ENCODE measurements at regions not wholly inside any gene's neighbourhood (a gene's known extent, or its start where the extent isn't known, plus 50 kb on each side); places are given as distances from the start of the nearest gene placed in this dataset.
"Not testable (repeated sequence)": the region's sequence is repeated elsewhere in the genome, so short reads cannot be mapped to it uniquely, and the experiment has no call there.

DNA sequence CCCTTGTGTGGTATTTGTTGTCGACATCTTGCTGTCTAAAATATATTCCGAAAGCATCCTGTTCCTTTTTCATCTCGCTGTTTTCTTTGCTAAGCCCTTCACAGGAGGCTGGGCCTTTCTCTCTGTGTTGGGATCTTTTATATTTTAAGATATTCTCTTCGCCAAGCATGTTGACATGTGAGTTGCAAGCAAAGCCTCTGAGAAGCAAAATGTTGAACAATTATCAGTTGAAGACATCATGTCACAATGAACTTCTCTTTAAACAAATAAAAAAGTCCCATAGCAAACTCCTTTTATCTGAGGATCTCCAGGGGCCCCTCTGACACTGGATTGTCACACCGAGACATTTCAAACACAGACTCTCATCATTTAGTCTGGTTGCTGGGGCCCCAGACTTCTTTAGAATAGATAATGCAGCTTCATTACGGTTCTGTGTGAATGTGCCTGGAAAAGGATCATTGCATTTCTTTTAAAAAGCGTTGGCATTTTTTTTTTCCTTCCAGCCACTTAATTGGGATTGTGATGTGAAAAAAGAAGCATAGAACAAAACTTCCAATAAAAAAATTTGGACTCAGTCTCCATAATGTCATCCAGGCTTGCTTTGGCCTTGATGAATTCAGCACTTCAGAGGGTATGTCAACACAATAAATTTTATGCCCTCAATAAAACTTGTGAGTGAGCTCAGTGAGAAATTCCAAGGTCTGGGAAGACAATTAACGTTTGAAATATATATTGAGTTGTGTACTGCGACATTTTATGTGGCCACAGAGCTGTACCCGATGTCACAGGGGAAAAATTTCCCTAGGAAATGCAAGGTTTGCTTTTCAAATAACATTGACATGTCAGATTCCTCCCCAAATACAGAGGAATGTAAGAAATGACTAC is 496.8 kb downstream of the XYLT1 start:
- Histone ChIP-seq H2AFZ (ENCODE audit: low read depth, low read length) (no peak overlapping the region), H3K9me3 (ENCODE audit: insufficient read depth, low read depth, low read length) (no peaks in the 10 kb centered on the region), H3K27me3 (ENCODE audit: insufficient read depth, low read length) (no peaks in the 10 kb centered on the region), H3K4me2 (ENCODE audit: low read length) (no peak overlapping the region), H4K20me1 (ENCODE audit: insufficient read depth, low read length) (no peaks in the 10 kb centered on the region), H3K79me2 (ENCODE audit: insufficient read depth, low read length) (no peaks in the 10 kb centered on the region), H3K27ac (ENCODE audit: low read depth, low read length) (no peak overlapping the region), H3K4me3 (ENCODE audit: insufficient read depth, low read depth, low read length) (no peak overlapping the region), H3K9ac (ENCODE audit: low read length) (no peak overlapping the region), H3K36me3 (ENCODE audit: insufficient read depth, low read length) (no peaks in the 10 kb centered on the region), H3K4me1 (ENCODE audit: insufficient read depth, low read length) (no peaks in the 10 kb centered on the region)
- no peak for TF ChIP-seq EZH2 (IDR thresholded peaks at IDR 0.05; ENCODE audit: insufficient read depth, low read length)
- TF ChIP-seq, protein P1, sequence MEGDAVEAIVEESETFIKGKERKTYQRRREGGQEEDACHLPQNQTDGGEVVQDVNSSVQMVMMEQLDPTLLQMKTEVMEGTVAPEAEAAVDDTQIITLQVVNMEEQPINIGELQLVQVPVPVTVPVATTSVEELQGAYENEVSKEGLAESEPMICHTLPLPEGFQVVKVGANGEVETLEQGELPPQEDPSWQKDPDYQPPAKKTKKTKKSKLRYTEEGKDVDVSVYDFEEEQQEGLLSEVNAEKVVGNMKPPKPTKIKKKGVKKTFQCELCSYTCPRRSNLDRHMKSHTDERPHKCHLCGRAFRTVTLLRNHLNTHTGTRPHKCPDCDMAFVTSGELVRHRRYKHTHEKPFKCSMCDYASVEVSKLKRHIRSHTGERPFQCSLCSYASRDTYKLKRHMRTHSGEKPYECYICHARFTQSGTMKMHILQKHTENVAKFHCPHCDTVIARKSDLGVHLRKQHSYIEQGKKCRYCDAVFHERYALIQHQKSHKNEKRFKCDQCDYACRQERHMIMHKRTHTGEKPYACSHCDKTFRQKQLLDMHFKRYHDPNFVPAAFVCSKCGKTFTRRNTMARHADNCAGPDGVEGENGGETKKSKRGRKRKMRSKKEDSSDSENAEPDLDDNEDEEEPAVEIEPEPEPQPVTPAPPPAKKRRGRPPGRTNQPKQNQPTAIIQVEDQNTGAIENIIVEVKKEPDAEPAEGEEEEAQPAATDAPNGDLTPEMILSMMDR (IDR thresholded peaks at IDR 0.05; ENCODE audit: insufficient read depth, low read depth, low read length) = no peak
- Mint-ChIP-seq H3K4me3 (ENCODE audit: unreplicated experiment) (no peak overlapping the region), H3K27ac (ENCODE audit: unreplicated experiment) (no peak overlapping the region), H3K27me3 (ENCODE audit: low read depth, unreplicated experiment) (no peaks in the 10 kb centered on the region), H3K9me3 (ENCODE audit: unreplicated experiment) (peaks cover 2% of the 10 kb centered on the region), H3K4me1 (ENCODE audit: low read depth, unreplicated experiment) (no peaks in the 10 kb centered on the region), H3K36me3 (ENCODE audit: low read depth, unreplicated experiment) (no peaks in the 10 kb centered on the region)
- FAIRE-seq (no peak), DNase-seq (ENCODE audit: low read depth) (no peak)

DNA sequence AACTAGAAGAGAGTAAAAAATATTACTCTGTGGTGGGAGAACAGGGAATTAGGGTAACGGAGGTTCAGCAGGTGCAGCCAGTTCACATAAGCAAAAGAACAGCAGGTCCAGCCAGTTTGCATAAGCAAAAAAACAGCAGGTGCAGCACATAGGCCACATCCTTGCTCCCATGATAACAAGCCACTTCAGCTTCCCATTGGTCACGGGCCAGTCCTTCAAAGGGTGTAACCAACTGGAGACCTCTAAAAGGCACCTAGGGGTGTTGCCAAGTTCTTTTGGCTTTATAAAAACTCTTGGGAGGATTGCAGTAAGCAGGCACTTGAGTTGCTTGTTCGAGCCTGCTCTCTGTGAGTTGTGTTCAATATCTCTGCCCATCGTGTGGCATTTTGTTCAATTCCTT is 488.1 kb downstream of the XYLT1 start:
- H3K27ac Mint-ChIP-seq (ENCODE audit: unreplicated experiment) = no peak overlapping the region
- Histone ChIP-seq H3K27me3 (ENCODE audit: insufficient read depth, low read length) (no peaks in the 10 kb centered on the region), H3K36me3 (ENCODE audit: insufficient read depth, low read length) (no peaks in the 10 kb centered on the region), H3K9ac (ENCODE audit: low read length) (no peak overlapping the region), H3K4me2 (ENCODE audit: low read length) (no peak overlapping the region), H2AFZ (ENCODE audit: low read depth, low read length) (no peak overlapping the region), H3K4me3 (ENCODE audit: insufficient read depth, low read depth, low read length) (no peak overlapping the region), H4K20me1 (ENCODE audit: insufficient read depth, low read length) (no peaks in the 10 kb centered on the region), H3K4me1 (ENCODE audit: insufficient read depth, low read length) (no peaks in the 10 kb centered on the region), H3K27ac (ENCODE audit: low read depth, low read length) (no peak overlapping the region), H3K9me3 (ENCODE audit: insufficient read depth, low read depth, low read length) (no peaks in the 10 kb centered on the region), H3K79me2 (ENCODE audit: insufficient read depth, low read length) (no peaks in the 10 kb centered on the region)
- peaks cover 2% of the 10 kb centered on the region for H3K9me3 Mint-ChIP-seq (ENCODE audit: unreplicated experiment)
- H3K36me3 Mint-ChIP-seq (ENCODE audit: low read depth, unreplicated experiment) = no peaks in the 10 kb centered on the region
- no peak overlapping the region for H3K4me3 Mint-ChIP-seq (ENCODE audit: unreplicated experiment)
- no peak for TF ChIP-seq EZH2 (IDR thresholded peaks at IDR 0.05; ENCODE audit: insufficient read depth, low read length)
- TF ChIP-seq, protein P1 (IDR thresholded peaks at IDR 0.05; ENCODE audit: insufficient read depth, low read depth, low read length) = no peak
- H3K27me3 Mint-ChIP-seq (ENCODE audit: low read depth, unreplicated experiment) = no peaks in the 10 kb centered on the region
- FAIRE-seq (no peak), DNase-seq (ENCODE audit: low read depth) (no peak)
- no peaks in the 10 kb centered on the region for H3K4me1 Mint-ChIP-seq (ENCODE audit: low read depth, unreplicated experiment)

DNA sequence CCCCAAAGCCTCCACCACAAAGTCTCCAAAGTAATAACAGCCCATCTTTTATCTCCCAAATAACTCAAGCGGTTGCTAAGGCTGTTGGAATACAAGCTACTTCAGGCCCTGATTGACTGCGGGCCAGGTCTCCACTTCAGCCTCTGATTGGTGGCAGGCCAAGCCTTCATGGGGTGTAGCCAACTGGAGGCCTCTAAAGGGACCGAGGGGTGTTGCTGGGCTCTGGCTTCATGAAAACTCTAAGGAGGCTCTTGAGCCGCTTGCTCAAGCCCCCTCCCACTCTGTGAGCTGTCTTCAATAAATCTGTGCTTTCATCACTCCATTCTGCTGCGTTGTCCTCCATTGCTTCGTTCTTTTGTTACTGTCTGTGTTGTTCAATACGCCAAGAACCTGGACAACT is 487.2 kb downstream of the XYLT1 start:
- Histone ChIP-seq H3K4me3 (ENCODE audit: insufficient read depth, low read depth, low read length) (no peak overlapping the region), H3K79me2 (ENCODE audit: insufficient read depth, low read length) (no peaks in the 10 kb centered on the region), H4K20me1 (ENCODE audit: insufficient read depth, low read length) (no peaks in the 10 kb centered on the region), H3K9me3 (ENCODE audit: insufficient read depth, low read depth, low read length) (no peaks in the 10 kb centered on the region), H3K27ac (ENCODE audit: low read depth, low read length) (no peak overlapping the region), H3K4me1 (ENCODE audit: insufficient read depth, low read length) (no peaks in the 10 kb centered on the region), H3K36me3 (ENCODE audit: insufficient read depth, low read length) (no peaks in the 10 kb centered on the region), H3K27me3 (ENCODE audit: insufficient read depth, low read length) (no peaks in the 10 kb centered on the region), H3K9ac (ENCODE audit: low read length) (no peak overlapping the region), H2AFZ (ENCODE audit: low read depth, low read length) (no peak overlapping the region), H3K4me2 (ENCODE audit: low read length) (no peak overlapping the region)
- no peaks in the 10 kb centered on the region for H3K36me3 Mint-ChIP-seq (ENCODE audit: low read depth, unreplicated experiment)
- no peaks in the 10 kb centered on the region for H3K4me1 Mint-ChIP-seq (ENCODE audit: low read depth, unreplicated experiment)
- no peak for DNase-seq (ENCODE audit: low read depth)
- no peak for TF ChIP-seq EZH2 (IDR thresholded peaks at IDR 0.05; ENCODE audit: insufficient read depth, low read length)
- TF ChIP-seq, protein P1 (IDR thresholded peaks at IDR 0.05; ENCODE audit: insufficient read depth, low read depth, low read length) = no peak
- no peaks in the 10 kb centered on the region for H3K27me3 Mint-ChIP-seq (ENCODE audit: low read depth, unreplicated experiment)
- no peak overlapping the region for H3K27ac Mint-ChIP-seq (ENCODE audit: unreplicated experiment)
- no peak overlapping the region for H3K4me3 Mint-ChIP-seq (ENCODE audit: unreplicated experiment)
- FAIRE-seq = no peak
- peaks cover 2% of the 10 kb centered on the region for H3K9me3 Mint-ChIP-seq (ENCODE audit: unreplicated experiment)

DNA sequence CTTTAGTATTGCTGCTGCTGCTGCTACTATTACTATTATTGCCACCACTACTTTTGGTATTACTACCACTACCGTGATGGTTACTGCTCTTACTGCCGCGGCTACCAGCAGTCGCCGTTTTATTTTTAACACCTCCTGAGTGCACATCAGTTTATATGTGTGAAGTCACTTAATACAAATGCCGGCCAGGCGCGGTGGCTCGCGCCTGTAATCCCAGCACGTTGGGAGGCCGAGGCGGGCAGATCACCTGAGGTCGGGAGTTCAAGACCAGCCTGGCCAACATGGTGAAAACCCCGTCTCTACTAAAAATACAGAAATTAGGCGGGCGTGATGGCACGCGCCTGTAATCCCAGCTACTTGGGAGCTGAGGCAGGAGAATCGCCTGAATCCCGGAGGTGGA is 486.7 kb downstream of the XYLT1 start:
- not testable (repeated sequence) for H3K4me1 ChIP-seq (ENCODE audit: insufficient read depth, low read length); H3K4me3 Mint-ChIP-seq (ENCODE audit: unreplicated experiment); H3K36me3 Mint-ChIP-seq (ENCODE audit: low read depth, unreplicated experiment); H3K27ac Mint-ChIP-seq (ENCODE audit: unreplicated experiment); H3K4me3 ChIP-seq (ENCODE audit: insufficient read depth, low read depth, low read length); H3K4me1 Mint-ChIP-seq (ENCODE audit: low read depth, unreplicated experiment); H3K27me3 ChIP-seq (ENCODE audit: insufficient read depth, low read length); H4K20me1 ChIP-seq (ENCODE audit: insufficient read depth, low read length); DNase-seq (ENCODE audit: low read depth); H2AFZ ChIP-seq (ENCODE audit: low read depth, low read length); H3K36me3 ChIP-seq (ENCODE audit: insufficient read depth, low read length); H3K4me2 ChIP-seq (ENCODE audit: low read length); H3K9me3 Mint-ChIP-seq (ENCODE audit: unreplicated experiment); H3K9ac ChIP-seq (ENCODE audit: low read length); H3K27me3 Mint-ChIP-seq (ENCODE audit: low read depth, unreplicated experiment); H3K9me3 ChIP-seq (ENCODE audit: insufficient read depth, low read depth, low read length); H3K79me2 ChIP-seq (ENCODE audit: insufficient read depth, low read length); FAIRE-seq; H3K27ac ChIP-seq (ENCODE audit: low read depth, low read length)

Data from astrocyte (in vitro differentiated cells and primary cell).